B cell (primary cell): ENCODE measurements at regions not wholly inside any gene's neighbourhood (a gene's known extent, or its start where the extent isn't known, plus 50 kb on each side); places are given as distances from the start of the nearest gene placed in this dataset.

Experiments used
- EZH2 ChIP-seq: IDR thresholded peaks from 2 replicates; pipeline ENCODE4 v1.6.1; 2012; ENCODE audit warnings: borderline replicate concordance, low read depth, mild to moderate bottlenecking, moderate library complexity, low read length; ENCODE audit not compliant: insufficient read depth, poor library complexity, severe bottlenecking
- TF ChIP-seq, protein P1 (sequence below): fragments of 200-600 bp; IDR thresholded peaks from one replicate; pipeline ENCODE4 v1.8.0; 2022; ENCODE audit warnings: antibody characterized with exemption, mild to moderate bottlenecking

DNA sequence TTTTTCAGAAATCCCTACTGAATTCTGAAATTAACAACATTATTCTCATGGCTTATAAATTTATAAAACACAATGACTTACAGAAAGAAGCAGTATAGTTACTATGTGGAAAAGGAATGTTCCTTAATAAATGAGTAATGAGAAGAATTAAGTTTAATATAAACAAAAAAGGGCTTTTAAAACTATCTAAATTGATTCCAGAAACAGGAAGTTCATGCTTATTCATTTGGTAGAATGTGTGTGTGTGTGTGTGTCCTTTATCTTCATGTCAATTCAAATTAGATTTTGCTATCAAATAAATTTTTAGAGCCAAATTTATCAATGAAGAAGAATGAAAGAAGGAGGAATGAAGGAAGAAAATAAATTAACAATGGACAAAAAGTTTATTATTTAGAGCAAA is 440.8 kb upstream of the LRRTM4 start:
- TF ChIP-seq, protein P1, sequence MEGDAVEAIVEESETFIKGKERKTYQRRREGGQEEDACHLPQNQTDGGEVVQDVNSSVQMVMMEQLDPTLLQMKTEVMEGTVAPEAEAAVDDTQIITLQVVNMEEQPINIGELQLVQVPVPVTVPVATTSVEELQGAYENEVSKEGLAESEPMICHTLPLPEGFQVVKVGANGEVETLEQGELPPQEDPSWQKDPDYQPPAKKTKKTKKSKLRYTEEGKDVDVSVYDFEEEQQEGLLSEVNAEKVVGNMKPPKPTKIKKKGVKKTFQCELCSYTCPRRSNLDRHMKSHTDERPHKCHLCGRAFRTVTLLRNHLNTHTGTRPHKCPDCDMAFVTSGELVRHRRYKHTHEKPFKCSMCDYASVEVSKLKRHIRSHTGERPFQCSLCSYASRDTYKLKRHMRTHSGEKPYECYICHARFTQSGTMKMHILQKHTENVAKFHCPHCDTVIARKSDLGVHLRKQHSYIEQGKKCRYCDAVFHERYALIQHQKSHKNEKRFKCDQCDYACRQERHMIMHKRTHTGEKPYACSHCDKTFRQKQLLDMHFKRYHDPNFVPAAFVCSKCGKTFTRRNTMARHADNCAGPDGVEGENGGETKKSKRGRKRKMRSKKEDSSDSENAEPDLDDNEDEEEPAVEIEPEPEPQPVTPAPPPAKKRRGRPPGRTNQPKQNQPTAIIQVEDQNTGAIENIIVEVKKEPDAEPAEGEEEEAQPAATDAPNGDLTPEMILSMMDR, result no peak
- TF ChIP-seq EZH2, result no peak
